SJCRH30 (cell line): ENCODE measurements at regions not wholly inside any gene's neighbourhood (a gene's known extent, or its start where the extent isn't known, plus 50 kb on each side); places are given as distances from the start of the nearest gene placed in this dataset.

Source experiments
- DNase-seq, 2 experiments: peaks; one replicate each; pipeline ENCODE4 v3.0.0-alpha.2; 2015 to 2020
- H3K27ac ChIP-seq: fragments of 250-450 bp; sonication (Bioruptor Pico); 2 replicates; pipeline ENCODE4 v1.5.1; 2020; ENCODE audit warnings: mild to moderate bottlenecking, moderate library complexity
- H3K27me3 ChIP-seq: fragments of 250-450 bp; sonication (Bioruptor Pico); 2 replicates; pipeline ENCODE4 v1.5.1; 2020; ENCODE audit warnings: mild to moderate bottlenecking, moderate library complexity
- H3K36me3 ChIP-seq: fragments of 250-450 bp; sonication (Bioruptor Pico); 2 replicates; pipeline ENCODE4 v1.5.1; 2020; ENCODE audit warnings: mild to moderate bottlenecking, moderate library complexity
- H3K4me1 ChIP-seq: fragments of 250-450 bp; sonication (Bioruptor Pico); 2 replicates; pipeline ENCODE4 v1.5.1; 2020; ENCODE audit warnings: mild to moderate bottlenecking, moderate library complexity
- H3K4me3 ChIP-seq: fragments of 250-450 bp; sonication (Bioruptor Pico); 2 replicates; pipeline ENCODE4 v1.5.1; 2020; ENCODE audit warnings: mild to moderate bottlenecking, moderate library complexity
- H3K9me3 ChIP-seq: fragments of 250-450 bp; sonication (Bioruptor Pico); replicated peaks from 2 replicates; pipeline ENCODE4 v1.5.1; 2020; ENCODE audit warnings: mild to moderate bottlenecking, moderate library complexity

- Histone ChIP-seq H3K36me3 (no peaks in the 10 kb centered on the region), H3K4me1 (no peaks in the 10 kb centered on the region), H3K27ac (no peak overlapping the region), H3K27me3 (no peaks in the 10 kb centered on the region), H3K9me3 (no peaks in the 10 kb centered on the region), H3K4me3 (no peak overlapping the region)
- DNase-seq, result no peak
Measured at GRCh38 chr2:145845207-145845894, 1325.4 kb upstream of the ZEB2 start.

- H3K27ac ChIP-seq, result no peak overlapping the region
- no peak for DNase-seq
- no peaks in the 10 kb centered on the region for H3K36me3 ChIP-seq
- H3K27me3 ChIP-seq, result no peaks in the 10 kb centered on the region
- no peaks in the 10 kb centered on the region for H3K9me3 ChIP-seq
- H3K4me1 ChIP-seq, result no peaks in the 10 kb centered on the region
- H3K4me3 ChIP-seq, result no peak overlapping the region
Measured at GRCh38 chr2:145841973-145842372, 1322.1 kb upstream of the ZEB2 start.

- Histone ChIP-seq H3K4me1 (no peaks in the 10 kb centered on the region; the same call in 1 of the 2 replicates), H3K4me3 (no peak overlapping the region), H3K9me3 (no peaks in the 10 kb centered on the region), H3K36me3 (no peaks in the 10 kb centered on the region), H3K27ac (no peak overlapping the region), H3K27me3 (no peaks in the 10 kb centered on the region)
- no peak for DNase-seq
Measured at GRCh38 chr2:145836986-145837385, 1317.1 kb upstream of the ZEB2 start.

- Histone ChIP-seq H3K27ac (no peak overlapping the region), H3K36me3 (no peaks in the 10 kb centered on the region), H3K4me3 (no peak overlapping the region), H3K9me3 (no peaks in the 10 kb centered on the region), H3K27me3 (no peaks in the 10 kb centered on the region), H3K4me1 (no peaks in the 10 kb centered on the region; the same call in 1 of the 2 replicates)
- no peak for DNase-seq
Measured at GRCh38 chr2:145835665-145836064, 1315.7 kb upstream of the ZEB2 start.

GRCh38 chr2:145832681-145833080 lies 1312.8 kb upstream of the ZEB2 start:
- H3K27me3 ChIP-seq, result no peaks in the 10 kb centered on the region
- H3K9me3 ChIP-seq, result no peaks in the 10 kb centered on the region
- no peaks in the 10 kb centered on the region for H3K36me3 ChIP-seq

GRCh38 chr2:145829931-145830330 lies 1310.0 kb upstream of the ZEB2 start:
- Histone ChIP-seq H3K9me3 (no peaks in the 10 kb centered on the region), H3K4me3 (no peak overlapping the region), H3K27me3 (no peaks in the 10 kb centered on the region), H3K4me1 (no peaks in the 10 kb centered on the region; the same call in 1 of the 2 replicates), H3K36me3 (no peaks in the 10 kb centered on the region), H3K27ac (no peak overlapping the region)
- DNase-seq, result no peak

More at GRCh38 chr2:145832681-145833080, 1312.8 kb upstream of the ZEB2 start:
- H3K27ac ChIP-seq, result no peak overlapping the region
- H3K4me3 ChIP-seq, result no peak overlapping the region
- DNase-seq, result no peak
- no peaks in the 10 kb centered on the region; the same call in 1 of the 2 replicates for H3K4me1 ChIP-seq

GRCh38 chr2:145827235-145827634 lies 1307.3 kb upstream of the ZEB2 start:
- Histone ChIP-seq H3K27me3 (no peaks in the 10 kb centered on the region), H3K9me3 (no peaks in the 10 kb centered on the region), H3K27ac (no peak overlapping the region), H3K4me3 (no peak overlapping the region), H3K36me3 (no peaks in the 10 kb centered on the region), H3K4me1 (no peaks in the 10 kb centered on the region; the same call in 1 of the 2 replicates)
- no peak for DNase-seq

- H3K27ac ChIP-seq, result no peak overlapping the region
- no peaks in the 10 kb centered on the region for H3K4me1 ChIP-seq
- H3K27me3 ChIP-seq, result no peaks in the 10 kb centered on the region
- H3K36me3 ChIP-seq, result no peaks in the 10 kb centered on the region
- no peak overlapping the region for H3K4me3 ChIP-seq
- DNase-seq, result no peak
- H3K9me3 ChIP-seq, result no peaks in the 10 kb centered on the region
Measured at GRCh38 chr2:145824384-145824783, 1304.5 kb upstream of the ZEB2 start.

GRCh38 chr2:145822892-145823534 lies 1303.1 kb upstream of the ZEB2 start:
- no peaks in the 10 kb centered on the region for H3K36me3 ChIP-seq
- no peak overlapping the region for H3K27ac ChIP-seq
- no peaks in the 10 kb centered on the region for H3K27me3 ChIP-seq
- no peaks in the 10 kb centered on the region for H3K4me1 ChIP-seq
- H3K9me3 ChIP-seq, result 0 out of 2 replicates have a peak, but pooled peaks cover under 1% of the 10 kb centered on the region
- H3K4me3 ChIP-seq, result no peak overlapping the region
- no peak for DNase-seq

GRCh38 chr2:145820651-145821050 lies 1300.7 kb upstream of the ZEB2 start:
- H3K4me1 ChIP-seq, result no peaks in the 10 kb centered on the region
- 0 out of 2 replicates have a peak, but pooled peaks cover 2% of the 10 kb centered on the region for H3K9me3 ChIP-seq
- no peak for DNase-seq
- no peak overlapping the region for H3K4me3 ChIP-seq
- H3K27ac ChIP-seq, result no peak overlapping the region
- no peaks in the 10 kb centered on the region for H3K27me3 ChIP-seq
- no peaks in the 10 kb centered on the region for H3K36me3 ChIP-seq

- Histone ChIP-seq H3K4me1 (no peaks in the 10 kb centered on the region), H3K27me3 (no peaks in the 10 kb centered on the region), H3K4me3 (no peak overlapping the region), H3K9me3 (0 out of 2 replicates have a peak, but pooled peaks cover 2% of the 10 kb centered on the region), H3K27ac (no peak overlapping the region), H3K36me3 (no peaks in the 10 kb centered on the region)
- no peak for DNase-seq
Measured at GRCh38 chr2:145818890-145819504, 1299.1 kb upstream of the ZEB2 start.

- DNase-seq, result no peak
- Histone ChIP-seq H3K36me3 (no peaks in the 10 kb centered on the region), H3K27ac (no peak overlapping the region), H3K4me3 (no peak overlapping the region), H3K4me1 (no peaks in the 10 kb centered on the region), H3K9me3 (0 out of 2 replicates have a peak, but pooled peaks cover 2% of the 10 kb centered on the region), H3K27me3 (no peaks in the 10 kb centered on the region)
Measured at GRCh38 chr2:145815933-145816332, 1296.0 kb upstream of the ZEB2 start.

- Histone ChIP-seq H3K4me3 (no peak overlapping the region), H3K9me3 (0 out of 2 replicates have a peak, but pooled peaks cover 2% of the 10 kb centered on the region), H3K27me3 (no peaks in the 10 kb centered on the region), H3K27ac (no peak overlapping the region), H3K36me3 (no peaks in the 10 kb centered on the region), H3K4me1 (no peaks in the 10 kb centered on the region)
- DNase-seq, result no peak
Measured at GRCh38 chr2:145813481-145813880, 1293.6 kb upstream of the ZEB2 start.

- H3K36me3 ChIP-seq, result no peaks in the 10 kb centered on the region
- no peaks in the 10 kb centered on the region for H3K27me3 ChIP-seq
- DNase-seq, result no peak
- H3K4me3 ChIP-seq, result no peak overlapping the region
- H3K4me1 ChIP-seq, result no peaks in the 10 kb centered on the region
- no peaks in the 10 kb centered on the region for H3K9me3 ChIP-seq
- no peak overlapping the region for H3K27ac ChIP-seq
Measured at GRCh38 chr2:145812165-145812554, 1292.2 kb upstream of the ZEB2 start.
